ENCODE measurements at regions not wholly inside any gene's neighbourhood (a gene's known extent, or its start where the extent isn't known, plus 50 kb on each side); places are given as distances from the start of the nearest gene placed in this dataset.
"Not testable (repeated sequence)": the region's sequence is repeated elsewhere in the genome, so short reads cannot be mapped to it uniquely, and the experiment has no call there.

GRCh38 chr11:36744375-36745168 lies 146.5 kb upstream of the RAG2 start:
- TF ChIP-seq, protein P1, sequence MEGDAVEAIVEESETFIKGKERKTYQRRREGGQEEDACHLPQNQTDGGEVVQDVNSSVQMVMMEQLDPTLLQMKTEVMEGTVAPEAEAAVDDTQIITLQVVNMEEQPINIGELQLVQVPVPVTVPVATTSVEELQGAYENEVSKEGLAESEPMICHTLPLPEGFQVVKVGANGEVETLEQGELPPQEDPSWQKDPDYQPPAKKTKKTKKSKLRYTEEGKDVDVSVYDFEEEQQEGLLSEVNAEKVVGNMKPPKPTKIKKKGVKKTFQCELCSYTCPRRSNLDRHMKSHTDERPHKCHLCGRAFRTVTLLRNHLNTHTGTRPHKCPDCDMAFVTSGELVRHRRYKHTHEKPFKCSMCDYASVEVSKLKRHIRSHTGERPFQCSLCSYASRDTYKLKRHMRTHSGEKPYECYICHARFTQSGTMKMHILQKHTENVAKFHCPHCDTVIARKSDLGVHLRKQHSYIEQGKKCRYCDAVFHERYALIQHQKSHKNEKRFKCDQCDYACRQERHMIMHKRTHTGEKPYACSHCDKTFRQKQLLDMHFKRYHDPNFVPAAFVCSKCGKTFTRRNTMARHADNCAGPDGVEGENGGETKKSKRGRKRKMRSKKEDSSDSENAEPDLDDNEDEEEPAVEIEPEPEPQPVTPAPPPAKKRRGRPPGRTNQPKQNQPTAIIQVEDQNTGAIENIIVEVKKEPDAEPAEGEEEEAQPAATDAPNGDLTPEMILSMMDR (IDR thresholded peaks at IDR 0.05; ENCODE audit: low read depth, low read length): peak; percentile 83
- no peak overlapping the region for H3K4me3 ChIP-seq (ENCODE audit: low read depth, low read length)

DNA sequence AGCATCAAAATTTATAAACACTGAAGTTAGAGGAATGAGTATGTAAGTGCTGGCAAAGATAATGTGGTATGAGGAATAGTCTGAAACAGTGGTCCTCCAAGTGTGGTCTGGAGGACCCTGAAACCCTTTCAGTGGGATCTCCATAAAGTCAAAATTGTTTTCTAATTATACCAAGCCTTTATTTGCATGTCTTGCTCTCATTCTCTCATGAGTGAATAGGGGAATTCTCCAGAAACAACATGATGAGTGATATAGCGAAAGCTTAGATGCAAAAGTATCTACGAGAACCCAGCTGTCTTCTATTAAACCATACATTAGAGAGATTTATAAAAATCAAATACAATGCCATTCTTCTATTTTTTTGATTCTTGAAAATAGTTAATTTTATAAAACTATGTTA lies 145.0 kb upstream of the RAG2 start:
- H3K4me3 ChIP-seq (ENCODE audit: low read depth, low read length): no peak overlapping the region
- TF ChIP-seq, protein P1 (IDR thresholded peaks at IDR 0.05; ENCODE audit: low read depth, low read length): no peak

DNA sequence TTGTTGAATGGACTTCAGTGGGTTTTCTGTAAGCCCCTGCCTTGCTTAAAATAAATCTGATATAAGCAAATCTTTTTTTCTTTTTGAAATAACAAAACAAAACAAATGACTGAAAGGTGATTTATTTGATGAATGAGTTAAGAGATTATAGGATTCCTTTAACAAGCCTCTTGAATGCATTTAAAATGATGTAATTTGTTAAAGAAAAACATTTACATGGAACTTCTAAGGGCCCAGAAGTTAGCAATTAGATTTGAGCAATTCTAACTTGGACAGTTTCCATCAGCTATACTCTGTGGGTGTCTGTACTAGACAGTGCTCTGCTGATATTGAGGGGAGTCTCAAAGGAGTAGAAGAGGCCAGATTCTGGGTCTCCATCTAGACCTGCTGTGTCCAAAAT lies 143.5 kb upstream of the RAG2 start:
- H3K4me3 ChIP-seq (ENCODE audit: low read depth, low read length): no peak overlapping the region
- TF ChIP-seq, protein P1 (IDR thresholded peaks at IDR 0.05; ENCODE audit: low read depth, low read length): no peak

DNA sequence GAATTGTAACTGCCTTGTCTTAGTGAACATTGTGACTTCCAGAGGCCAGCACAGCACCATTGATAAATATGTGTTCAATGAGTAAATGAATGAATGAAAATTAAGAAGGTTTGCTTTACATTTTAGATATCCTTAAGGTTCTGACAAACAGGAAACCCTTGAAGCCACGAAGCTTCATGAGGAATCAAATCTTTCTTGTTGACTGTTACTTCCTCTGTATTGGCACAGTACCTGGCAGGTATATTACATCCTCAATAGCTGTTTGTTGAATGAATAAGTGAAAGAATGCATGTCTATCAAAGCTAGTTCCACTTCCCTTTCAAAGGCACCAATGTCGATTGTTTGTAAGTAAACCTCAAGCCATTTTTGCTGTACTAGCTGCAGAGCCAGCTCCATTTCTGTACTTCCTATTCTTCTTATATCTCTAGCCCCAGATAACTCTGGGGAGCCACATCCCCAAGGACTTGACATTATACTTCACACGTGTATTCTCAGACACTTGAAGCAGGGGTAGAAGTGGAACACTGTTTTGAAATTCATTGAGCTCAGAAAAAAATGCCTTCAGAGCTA lies 140.3 kb upstream of the RAG2 start:
- TF ChIP-seq, protein P1 (IDR thresholded peaks at IDR 0.05; ENCODE audit: low read depth, low read length): no peak
- H3K4me3 ChIP-seq (ENCODE audit: low read depth, low read length): no peak overlapping the region

DNA sequence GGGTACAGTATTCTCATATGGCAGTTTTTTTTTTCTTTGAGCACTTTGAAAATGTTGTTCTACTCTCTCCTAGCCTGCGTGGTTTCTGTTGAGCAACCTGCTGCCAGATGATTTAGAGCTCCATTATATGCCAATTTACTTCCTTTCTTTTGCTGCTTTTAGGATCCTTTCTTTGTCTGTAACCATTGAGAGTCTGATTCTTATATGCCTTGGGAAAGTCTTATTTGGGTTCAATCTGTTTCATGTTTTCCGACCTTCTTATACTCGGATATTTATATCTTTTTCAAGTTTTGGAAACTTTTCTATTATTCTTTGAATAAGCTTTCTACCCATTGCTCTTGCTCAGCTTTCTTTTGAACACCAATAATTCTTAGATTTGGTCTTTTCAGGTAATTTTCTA lies 138.1 kb upstream of the RAG2 start:
- no peak overlapping the region for H3K4me3 ChIP-seq (ENCODE audit: low read depth, low read length)
- TF ChIP-seq, protein P1 (IDR thresholded peaks at IDR 0.05; ENCODE audit: low read depth, low read length): no peak

- not testable (repeated sequence) for H3K4me3 ChIP-seq (ENCODE audit: low read depth, low read length)
Measured at GRCh38 chr11:36733721-36734120, 135.7 kb upstream of the RAG2 start.

DNA sequence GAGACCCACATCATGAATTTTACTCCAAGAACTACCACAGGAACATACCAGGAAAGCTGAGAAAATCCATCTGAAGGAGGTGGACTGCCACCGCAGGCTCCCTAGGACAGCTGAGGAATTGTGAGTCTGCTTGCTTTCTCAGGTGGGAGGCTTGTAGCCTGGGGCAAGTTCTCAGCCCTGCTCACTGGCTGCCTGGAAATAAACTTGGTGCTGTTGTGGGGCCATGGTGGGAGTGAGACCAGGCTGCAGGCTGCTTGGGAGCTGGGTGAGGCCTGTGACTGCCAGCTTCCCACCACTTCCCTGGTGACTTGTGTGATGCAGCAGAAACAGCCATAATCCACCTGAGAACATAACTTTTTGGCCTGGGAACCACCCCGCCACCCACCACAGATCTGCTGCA lies 132.7 kb upstream of the RAG2 start:
- H3K4me3 ChIP-seq (ENCODE audit: low read depth, low read length): no peak overlapping the region
- TF ChIP-seq, protein P1 (IDR thresholded peaks at IDR 0.05; ENCODE audit: low read depth, low read length): no peak

Data from WI38 (cell line).